K562 (cell line): ENCODE measurements at regions not wholly inside any gene's neighbourhood (a gene's known extent, or its start where the extent isn't known, plus 50 kb on each side); places are given as distances from the start of the nearest gene placed in this dataset.

Source experiments
- BRCA1 ChIP-seq, 2 experiments: fragments of 450-650 bp in 1 of 2; sonication (generic) in 1 of 2; formaldehyde crosslinking in 1 of 2; IDR thresholded peaks; 2 replicates each; pipeline versions ENCODE4 v1.5.0 to v1.6.1; 2017 to 2020; ENCODE audit warnings: mild to moderate bottlenecking in 1 of 2, missing genetic modification reagents in 1 of 2
- CEBPB ChIP-seq: fragments of 450-650 bp; IDR thresholded peaks from 2 replicates; pipeline ENCODE4 v1.6.1; 2016; ENCODE audit warnings: missing genetic modification characterization, missing compliant biosample characterization
- CEBPZ ChIP-seq: fragments of 150-350 bp; IDR thresholded peaks from 2 replicates; pipeline ENCODE4 v1.6.1; 2014; ENCODE audit warnings: low read depth, mild to moderate bottlenecking, low read length, borderline replicate concordance
- CHD2 ChIP-seq: IDR thresholded peaks from 2 replicates; pipeline ENCODE4 v1.6.1; 2011; ENCODE audit warnings: low read depth, low read length
- CTCF ChIP-seq, 3 experiments: IDR thresholded peaks in 2 of 3; conservative IDR thresholded peaks in 1 of 3; 2 replicates each; pipeline ENCODE4 v1.5.1; 2011 to 2012; ENCODE audit warnings: low read length in 3 of 3, mild to moderate bottlenecking in 3 of 3, control low read depth in 2 of 3, improper control_type of control experiment in 1 of 3, inconsistent platforms in 1 of 3, low read depth in 1 of 3, mixed read lengths in 1 of 3, moderate library complexity in 1 of 3; ENCODE audit not compliant: insufficient read depth in 2 of 3
- HDAC1 ChIP-seq, 2 experiments: fragments of 450-650 bp; IDR thresholded peaks; 2 replicates each; pipeline ENCODE4 v1.6.1; 2016 to 2017; ENCODE audit warnings: inconsistent platforms in 1 of 2, mild to moderate bottlenecking in 1 of 2, moderate library complexity in 1 of 2
- PHF20 ChIP-seq: fragments of 450-650 bp; IDR thresholded peaks from 2 replicates; pipeline ENCODE4 v1.6.1; 2018; ENCODE audit not compliant: partially characterized antibody
- RERE ChIP-seq: sonication (generic); formaldehyde crosslinking; IDR thresholded peaks from 2 replicates; pipeline ENCODE4 v1.8.0; 2023; ENCODE audit warnings: missing genetic modification reagents, mild to moderate bottlenecking, borderline replicate concordance
- SIRT6 ChIP-seq: IDR thresholded peaks from one replicate; pipeline ENCODE4 v1.6.1; 2012; ENCODE audit warnings: low read depth, mild to moderate bottlenecking, control low read depth, inconsistent platforms, low read length, moderate library complexity
- SMARCA5 ChIP-seq: fragments of 450-650 bp; IDR thresholded peaks from 2 replicates; pipeline ENCODE4 v1.6.1; 2016
- TBL1XR1 ChIP-seq, 2 experiments: IDR thresholded peaks; 2 replicates each; pipeline ENCODE4 v1.6.1; 2012; ENCODE audit warnings: improper control_type of control experiment in 2 of 2, low read length in 2 of 2, mild to moderate bottlenecking in 1 of 2
- ZNF121 ChIP-seq: sonication (generic); formaldehyde crosslinking; conservative IDR thresholded peaks from 2 replicates; pipeline ENCODE4 v1.8.0; 2022; ENCODE audit warnings: missing genetic modification reagents
- ZNF232 ChIP-seq: sonication (generic); formaldehyde crosslinking; IDR thresholded peaks from 2 replicates; pipeline ENCODE4 v1.8.0; 2022; ENCODE audit warnings: mild to moderate bottlenecking, missing genetic modification reagents

GRCh38 chr5:138632900-138633489, 57.8 kb upstream of the HSPA9 start:
- TF ChIP-seq CEBPB (tag) (no peak), CTCF (IDR thresholded peaks at IDR 0.05 in 2 of 3, conservative IDR thresholded peaks at IDR 0.05 in 1 of 3; ENCODE audit: insufficient read depth in 2 of 3, low read depth in 1 of 3, low read length in 3 of 3) (peak; percentile 60 to 77 (median 71)), SMARCA5 (no peak), ZNF121 (CRISPR knock-in tag) (no peak), SIRT6 (no peak), HDAC1 (IDR thresholded peaks at IDR 0.05) (no peak), ZNF232 (CRISPR knock-in tag) (no peak), RERE (CRISPR knock-in tag) (no peak), CHD2 (no peak), CEBPZ (no peak), PHF20 (peak; percentile 73), TBL1XR1 (IDR thresholded peaks at IDR 0.05; ENCODE audit: low read length in 2 of 2) (no peak), BRCA1 (IDR thresholded peaks at IDR 0.05) (no peak), BRCA1 (CRISPR knock-in tag; IDR thresholded peaks at IDR 0.05) (no peak)
